ENCODE measurements at regions not wholly inside any gene's neighbourhood (a gene's known extent, or its start where the extent isn't known, plus 50 kb on each side); places are given as distances from the start of the nearest gene placed in this dataset.

GRCh38 chr10:84706875-84707274 lies 378.5 kb downstream of the CCSER2 start:
- Mint-ChIP-seq H3K9me3 (no peaks in the 10 kb centered on the region), H3K4me1 (peaks cover 7% of the 10 kb centered on the region; the same call in 2 of the 3 replicates), H3K4me3 (no peak overlapping the region), H3K36me3 (ENCODE audit: low read depth) (no peaks in the 10 kb centered on the region), H3K27me3 (ENCODE audit: insufficient read depth, low read depth, poor library complexity) (peaks cover 4% of the 10 kb centered on the region), H3K27ac (no peak overlapping the region)
- Histone ChIP-seq H3F3A (replicated peaks; ENCODE audit: low read depth) (no peaks in the 10 kb centered on the region), H3K4me2 (no peak overlapping the region), H3K27ac (ENCODE audit: low read depth) (no peak overlapping the region), H3K4me1 (ENCODE audit: insufficient read depth) (no peaks in the 10 kb centered on the region), H3K27me3 (ENCODE audit: insufficient read depth) (no peaks in the 10 kb centered on the region), H3K79me2 (replicated peaks; ENCODE audit: insufficient read depth) (no peaks in the 10 kb centered on the region), H3K4me3 (no peak overlapping the region), H4K20me1 (replicated peaks; ENCODE audit: insufficient read depth) (no peaks in the 10 kb centered on the region), H2AFZ (no peak overlapping the region), H3K36me3 (ENCODE audit: insufficient read depth) (no peaks in the 10 kb centered on the region), H3K9me2 (ENCODE audit: insufficient read depth) (no peaks in the 10 kb centered on the region)
- no peak for TF ChIP-seq POLR2AphosphoS5 (IDR thresholded peaks at IDR 0.05; ENCODE audit: low read depth)
- TF ChIP-seq ZNF114 (CRISPR knock-in tag; IDR thresholded peaks at IDR 0.05) = no peak
- TF ChIP-seq ZNF462 (CRISPR knock-in tag; IDR thresholded peaks at IDR 0.05) = no peak
- no peak for TF ChIP-seq EZH2phosphoT487 (IDR thresholded peaks at IDR 0.05; ENCODE audit: unreplicated experiment)
- no peak for TF ChIP-seq CTCF (conservative IDR thresholded peaks at IDR 0.05; ENCODE audit: low read depth in 2 of 2)
- no peak for TF ChIP-seq NANOG (IDR thresholded peaks at IDR 0.05; ENCODE audit: borderline replicate concordance)
- no peak for TF ChIP-seq ETS1 (IDR thresholded peaks at IDR 0.05)
- TF ChIP-seq STAT1 (IDR thresholded peaks at IDR 0.05; ENCODE audit: unreplicated experiment) = no peak
- TF ChIP-seq ZNF331 (CRISPR knock-in tag; IDR thresholded peaks at IDR 0.05; ENCODE audit: low read depth) = no peak
- no peak for TF ChIP-seq CREB1 (CRISPR knock-in tag; IDR thresholded peaks at IDR 0.05; ENCODE audit: low read depth)
- no peak for TF ChIP-seq REST (IDR thresholded peaks at IDR 0.05; ENCODE audit: unreplicated experiment)
- TF ChIP-seq EZH2 (IDR thresholded peaks at IDR 0.05; ENCODE audit: low read depth, unreplicated experiment) = no peak
- no peak for TF ChIP-seq JUNB (IDR thresholded peaks at IDR 0.05; ENCODE audit: unreplicated experiment)
- ATAC-seq = no peak
- no peak for DNase-seq (ENCODE audit: low spot score)

Measured in GM23338 (cell line).